ENCODE measurements at regions not wholly inside any gene's neighbourhood (a gene's known extent, or its start where the extent isn't known, plus 50 kb on each side); places are given as distances from the start of the nearest gene placed in this dataset.

- TF ChIP-seq, protein P1, sequence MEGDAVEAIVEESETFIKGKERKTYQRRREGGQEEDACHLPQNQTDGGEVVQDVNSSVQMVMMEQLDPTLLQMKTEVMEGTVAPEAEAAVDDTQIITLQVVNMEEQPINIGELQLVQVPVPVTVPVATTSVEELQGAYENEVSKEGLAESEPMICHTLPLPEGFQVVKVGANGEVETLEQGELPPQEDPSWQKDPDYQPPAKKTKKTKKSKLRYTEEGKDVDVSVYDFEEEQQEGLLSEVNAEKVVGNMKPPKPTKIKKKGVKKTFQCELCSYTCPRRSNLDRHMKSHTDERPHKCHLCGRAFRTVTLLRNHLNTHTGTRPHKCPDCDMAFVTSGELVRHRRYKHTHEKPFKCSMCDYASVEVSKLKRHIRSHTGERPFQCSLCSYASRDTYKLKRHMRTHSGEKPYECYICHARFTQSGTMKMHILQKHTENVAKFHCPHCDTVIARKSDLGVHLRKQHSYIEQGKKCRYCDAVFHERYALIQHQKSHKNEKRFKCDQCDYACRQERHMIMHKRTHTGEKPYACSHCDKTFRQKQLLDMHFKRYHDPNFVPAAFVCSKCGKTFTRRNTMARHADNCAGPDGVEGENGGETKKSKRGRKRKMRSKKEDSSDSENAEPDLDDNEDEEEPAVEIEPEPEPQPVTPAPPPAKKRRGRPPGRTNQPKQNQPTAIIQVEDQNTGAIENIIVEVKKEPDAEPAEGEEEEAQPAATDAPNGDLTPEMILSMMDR (IDR thresholded peaks at IDR 0.05), result no peak
- TF ChIP-seq POLR2A (IDR thresholded peaks at IDR 0.05), result no peak
These were observed 514.5 kb upstream of the TPK1 start for GRCh38 chr7:145350334-145350733.

Data from right lobe of liver (tissue), 4 donors.